H1 (cell line): ENCODE measurements at regions not wholly inside any gene's neighbourhood (a gene's known extent, or its start where the extent isn't known, plus 50 kb on each side); places are given as distances from the start of the nearest gene placed in this dataset.

Experiments used
- CTCF ChIA-PET: fragments of 300-600 bp; sonication (Branson Sonifier 250); formaldehyde crosslinking; loops from one replicate; lab custom pipeline; 2021; ENCODE audit not compliant: partially characterized antibody; lab: Charles Lee
- POLR2A ChIA-PET: fragments of 300-600 bp; sonication (Branson Sonifier 250); formaldehyde crosslinking; loops from one replicate; lab custom pipeline; 2021; ENCODE audit warnings: inconsistent platforms; ENCODE audit not compliant: partially characterized antibody; lab: Charles Lee
- DNase-seq, 2 experiments: peaks; one replicate each; pipeline versions ENCODE4 v3.0.0 to v3.0.0-alpha.2; 2010 to 2022; ENCODE audit warnings: low spot score in 2 of 2, low read depth in 1 of 2, mixed read lengths in 1 of 2
- FAIRE-seq: peaks from 2 replicates; lab custom pipeline; 2011; peaks lifted over from hg19 to GRCh38; lab: Jason Lieb, UNC
- H2AFZ ChIP-seq: 2 replicates; pipeline ENCODE4 v1.8.1; 2012; ENCODE audit warnings: low read length, inconsistent platforms
- H2AK5ac ChIP-seq: 2 replicates; pipeline ENCODE4 v1.6.1; 2013; ENCODE audit warnings: low read depth, low read length
- H2BK120ac ChIP-seq: replicated peaks from 2 replicates; pipeline ENCODE3; 2013; ENCODE audit warnings: low read depth, low read length, inconsistent platforms
- H2BK12ac ChIP-seq: 2 replicates; pipeline ENCODE4 v1.6.1; 2013; ENCODE audit warnings: low read depth, low read length
- H2BK15ac ChIP-seq: 2 replicates; pipeline ENCODE4 v1.6.1; 2013; ENCODE audit warnings: low read length
- H2BK20ac ChIP-seq: 2 replicates; pipeline ENCODE4 v1.6.1; 2013; ENCODE audit warnings: low read length
- H2BK5ac ChIP-seq: 2 replicates; pipeline ENCODE4 v1.6.1; 2013; ENCODE audit warnings: low read depth, low read length
- H3K14ac ChIP-seq: 2 replicates; pipeline ENCODE4 v1.6.1; 2013; ENCODE audit warnings: inconsistent platforms; ENCODE audit not compliant: insufficient read length
- H3K18ac ChIP-seq: 2 replicates; pipeline ENCODE4 v1.6.1; 2013; ENCODE audit warnings: low read length; ENCODE audit errors: extremely low read depth
- H3K23ac ChIP-seq: 2 replicates; pipeline ENCODE4 v1.6.1; 2013; ENCODE audit warnings: inconsistent platforms; ENCODE audit not compliant: insufficient read length
- H3K23me2 ChIP-seq: 2 replicates; pipeline ENCODE4 v1.6.1; 2013; ENCODE audit warnings: low read depth, low read length
- H3K27ac ChIP-seq: 2 replicates; pipeline ENCODE4 v1.6.1; 2011; ENCODE audit warnings: low read depth, low read length, inconsistent platforms
- H3K27me3 ChIP-seq, 4 experiments: replicated peaks in 1 of 4; 1 replicate in 1 of 4; 2 replicates in 3 of 4; pipeline versions ENCODE4 v1.6.1 to v1.8.1; 2011 to 2013; ENCODE audit warnings: low read length in 3 of 4, mild to moderate bottlenecking in 3 of 4, inconsistent platforms in 2 of 4, mixed read lengths in 2 of 4, moderate library complexity in 1 of 4; ENCODE audit not compliant: control insufficient read depth in 3 of 4, insufficient read depth in 3 of 4; ENCODE audit errors: extremely low read depth in 1 of 4
- H3K36me3 ChIP-seq, 4 experiments: 2 replicates each; pipeline versions ENCODE4 v1.6.1 to v1.8.1; 2011 to 2013; ENCODE audit warnings: mild to moderate bottlenecking in 4 of 4, low read length in 3 of 4, moderate library complexity in 2 of 4, control low read depth in 1 of 4, inconsistent platforms in 1 of 4; ENCODE audit not compliant: insufficient read depth in 4 of 4, control insufficient read depth in 2 of 4
- H3K4ac ChIP-seq: replicated peaks from 2 replicates; pipeline ENCODE3; 2013; ENCODE audit warnings: low read length, low read depth, mixed read lengths, inconsistent platforms; ENCODE audit not compliant: insufficient read length
- H3K4me1 ChIP-seq, 4 experiments: replicated peaks in 1 of 4; 1 replicate in 1 of 4; 2 replicates in 3 of 4; pipeline versions ENCODE4 v1.6.1 to v1.8.1; 2011 to 2013; ENCODE audit warnings: low read length in 3 of 4, inconsistent platforms in 2 of 4, mixed read lengths in 1 of 4; ENCODE audit not compliant: insufficient read depth in 4 of 4, control insufficient read depth in 3 of 4
- H3K4me2 ChIP-seq, 2 experiments: 2 replicates each; pipeline versions ENCODE4 v1.6.1 to v1.8.1; 2011 to 2013; ENCODE audit warnings: low read depth in 2 of 2, low read length in 2 of 2, control low read depth in 1 of 2, inconsistent platforms in 1 of 2, mild to moderate bottlenecking in 1 of 2; ENCODE audit not compliant: insufficient read depth in 1 of 2
- H3K4me3 ChIP-seq, 4 experiments: fragments of 200-600, 300-600 bp in 1 of 4; sonication (generic), shearing (Covaris generic), sonication (Bioruptor Twin) in 1 of 4; 2 replicates each; pipeline versions ENCODE4 v1.5.1 to v1.8.1; 2011 to 2016; ENCODE audit warnings: low read length in 4 of 4, low read depth in 3 of 4, control low read depth in 2 of 4, inconsistent platforms in 2 of 4, mild to moderate bottlenecking in 2 of 4, mixed read lengths in 1 of 4, moderate library complexity in 1 of 4; ENCODE audit not compliant: insufficient read depth in 2 of 4; ENCODE audit errors: extremely low read depth in 1 of 4
- H3K56ac ChIP-seq: replicated peaks from 2 replicates; pipeline ENCODE3; 2013; ENCODE audit warnings: low read depth, mild to moderate bottlenecking, mixed read lengths, low read length, inconsistent platforms; ENCODE audit not compliant: insufficient read length
- H3K79me1 ChIP-seq: 2 replicates; pipeline ENCODE4 v1.6.1; 2013; ENCODE audit warnings: low read depth, low read length, control low read depth
- H3K79me2 ChIP-seq, 2 experiments: 2 replicates each; pipeline versions ENCODE4 v1.6.1 to v1.8.1; 2012 to 2013; ENCODE audit warnings: low read length in 2 of 2, mild to moderate bottlenecking in 2 of 2, inconsistent platforms in 1 of 2; ENCODE audit not compliant: insufficient read depth in 2 of 2, control insufficient read depth in 1 of 2
- H3K9ac ChIP-seq, 4 experiments: replicated peaks in 1 of 4; 1 replicate in 1 of 4; 2 replicates in 3 of 4; pipeline versions ENCODE4 v1.6.1 to v1.8.1; 2011 to 2013; ENCODE audit warnings: low read depth in 3 of 4, low read length in 3 of 4, control low read depth in 2 of 4, mild to moderate bottlenecking in 2 of 4, moderate library complexity in 2 of 4, inconsistent platforms in 1 of 4; ENCODE audit errors: extremely low read depth in 1 of 4
- H3K9me3 ChIP-seq, 2 experiments: 2 replicates each; pipeline versions ENCODE4 v1.6.1 to v1.8.1; 2012 to 2013; ENCODE audit warnings: mild to moderate bottlenecking in 2 of 2, moderate library complexity in 2 of 2, control low read depth in 1 of 2, inconsistent platforms in 1 of 2, low read depth in 1 of 2, low read length in 1 of 2, mixed read lengths in 1 of 2; ENCODE audit not compliant: insufficient read depth in 2 of 2
- H4K20me1 ChIP-seq, 2 experiments: replicated peaks in 1 of 2; 2 replicates each; pipeline versions ENCODE3 to v1.8.1; 2011 to 2013; ENCODE audit warnings: inconsistent platforms in 2 of 2, low read length in 2 of 2, mild to moderate bottlenecking in 1 of 2; ENCODE audit not compliant: insufficient read depth in 2 of 2, control insufficient read depth in 1 of 2
- H4K5ac ChIP-seq: 2 replicates; pipeline ENCODE4 v1.6.1; 2013; ENCODE audit warnings: low read length, low read depth, mixed read lengths, inconsistent platforms; ENCODE audit not compliant: insufficient read length
- H4K8ac ChIP-seq: 2 replicates; pipeline ENCODE4 v1.8.0; 2013; ENCODE audit warnings: mild to moderate bottlenecking, moderate library complexity, low read length, inconsistent platforms; ENCODE audit not compliant: insufficient read depth; ENCODE audit errors: extremely low read depth
- H4K91ac ChIP-seq: replicated peaks from 2 replicates; pipeline ENCODE3; 2013; ENCODE audit warnings: low read length, mixed read lengths, inconsistent platforms; ENCODE audit not compliant: insufficient read length
- ASH2L ChIP-seq: fragments of 200-600, 300-600 bp; sonication (generic); IDR thresholded peaks from one replicate; pipeline ENCODE4 v1.7.1; 2017; ENCODE audit warnings: low read length
- ATF3 ChIP-seq: IDR thresholded peaks from 2 replicates; pipeline ENCODE4 v1.6.1; 2011; ENCODE audit warnings: low read depth, mild to moderate bottlenecking, low read length; ENCODE audit not compliant: insufficient read depth
- BACH1 ChIP-seq: IDR thresholded peaks from 2 replicates; pipeline ENCODE4 v1.6.1; 2012; ENCODE audit warnings: low read length, improper control_type of control experiment
- KDM5A ChIP-seq: fragments of 200-600 bp; IDR thresholded peaks from 2 replicates; pipeline ENCODE4 v1.7.1; 2012; ENCODE audit warnings: mild to moderate bottlenecking, low read length, inconsistent platforms, mixed read lengths
- RAD21 ChIP-seq, 2 experiments: IDR thresholded peaks in 1 of 2; conservative IDR thresholded peaks in 1 of 2; 2 replicates each; pipeline ENCODE4 v1.6.1; 2011; ENCODE audit warnings: low read depth in 2 of 2, low read length in 2 of 2, improper control_type of control experiment in 1 of 2, inconsistent platforms in 1 of 2, mild to moderate bottlenecking in 1 of 2, moderate library complexity in 1 of 2
- RBBP5 ChIP-seq: IDR thresholded peaks from 2 replicates; pipeline ENCODE4 v1.7.1; 2012; ENCODE audit warnings: low read depth, mild to moderate bottlenecking, inconsistent platforms, low read length, moderate library complexity, borderline replicate concordance
- SAP30 ChIP-seq: fragments of 300-600 bp; sonication (generic); IDR thresholded peaks from 2 replicates; pipeline ENCODE4 v1.7.1; 2012; ENCODE audit warnings: low read length, moderate library complexity, mild to moderate bottlenecking, inconsistent platforms; ENCODE audit not compliant: insufficient read depth, insufficient replicate concordance
- SIN3A ChIP-seq, 2 experiments: IDR thresholded peaks in 1 of 2; conservative IDR thresholded peaks in 1 of 2; 2 replicates each; pipeline ENCODE4 v1.6.1; 2011 to 2012; ENCODE audit warnings: low read length in 2 of 2, improper control_type of control experiment in 1 of 2, low read depth in 1 of 2, mild to moderate bottlenecking in 1 of 2
- SP2 ChIP-seq: IDR thresholded peaks from 2 replicates; pipeline ENCODE4 v1.6.1; 2012; ENCODE audit warnings: mild to moderate bottlenecking, low read length, inconsistent platforms
- YY1 ChIP-seq: IDR thresholded peaks from 2 replicates; pipeline ENCODE4 v1.6.1; 2011; ENCODE audit warnings: low read depth, mild to moderate bottlenecking, low read length

- Histone ChIP-seq H4K20me1 (no peaks in the 10 kb centered on the region), H2BK5ac (no peak overlapping the region), H4K8ac (no peak overlapping the region), H2AK5ac (no peak overlapping the region), H3K4me3 (no peak overlapping the region), H2BK15ac (no peak overlapping the region), H3K4me1 (no peaks in the 10 kb centered on the region), H3K4me2 (no peak overlapping the region), H3K79me1 (no peaks in the 10 kb centered on the region), H2BK120ac (no peak overlapping the region), H2AFZ (no peak overlapping the region), H2BK20ac (no peak overlapping the region), H3K14ac (no peak overlapping the region)
- ChIA-PET POLR2A (no interaction called here), CTCF (no interaction called here)
- TF ChIP-seq BACH1 (no peak), SIN3A (conservative IDR thresholded peaks at IDR 0.05 in 1 of 2, IDR thresholded peaks at IDR 0.05 in 1 of 2; ENCODE audit: low read depth in 1 of 2, low read length in 2 of 2) (no peak), ASH2L (no peak), RBBP5 (no peak), ATF3 (no peak), YY1 (no peak), SAP30 (no peak), RAD21 (IDR thresholded peaks at IDR 0.05 in 1 of 2, conservative IDR thresholded peaks at IDR 0.05 in 1 of 2; ENCODE audit: low read depth in 2 of 2, low read length in 2 of 2) (no peak), KDM5A (no peak), SP2 (no peak)
- TF ChIP-seq, all 59 proteins: peak for 0
- H4K91ac ChIP-seq = no peak overlapping the region
- DNase-seq (no peak), FAIRE-seq (no peak)
- no peaks in the 10 kb centered on the region for H3K79me2 ChIP-seq
- no peak overlapping the region for H4K5ac ChIP-seq
- H3K27ac ChIP-seq = no peak overlapping the region
- no peak overlapping the region for H3K23ac ChIP-seq
- 0 out of 4 replicates have a peak, but pooled peaks cover 0 to 5% of the 10 kb centered on the region in 2 experiments for H3K9me3 ChIP-seq
- H3K4ac ChIP-seq = no peak overlapping the region
- H3K56ac ChIP-seq = no peak overlapping the region
- no peak overlapping the region for H2BK12ac ChIP-seq
- no peaks in the 10 kb centered on the region for H3K23me2 ChIP-seq
- H3K9ac ChIP-seq = no peak overlapping the region
- H3K27me3 ChIP-seq = peaks cover 0 to 1% (median 0%) of the 10 kb centered on the region in 4 experiments; a peak in 1 of 7 replicates
- no peak overlapping the region for H3K18ac ChIP-seq
- no peaks in the 10 kb centered on the region for H3K36me3 ChIP-seq
Measured at GRCh38 chr21:27734146-27734545, 767.3 kb upstream of the ADAMTS5 start.
